ENCODE measurements at regions not wholly inside any gene's neighbourhood (a gene's known extent, or its start where the extent isn't known, plus 50 kb on each side); places are given as distances from the start of the nearest gene placed in this dataset.

GRCh38 chr5:162497455-162497854, 429.9 kb downstream of the GABRG2 start:
- H2BK5ac ChIP-seq (ENCODE audit: insufficient read length, low read length): no peak overlapping the region
- no peak overlapping the region for H3K4me3 Mint-ChIP-seq
- no peak overlapping the region for H3K56ac ChIP-seq (ENCODE audit: insufficient read length, low read depth, low read length)

More at GRCh38 chr5:162497455-162497854, 429.9 kb downstream of the GABRG2 start:
- Histone ChIP-seq H3K23me2 (ENCODE audit: insufficient read length, low read depth, low read length, poor library complexity, severe bottlenecking) (no peaks in the 10 kb centered on the region), H3K9ac (ENCODE audit: extremely low read depth, insufficient read length, low read length) (no peak overlapping the region), H3K27ac (ENCODE audit: insufficient read length, low read depth, low read length) (no peak overlapping the region), H3K27me3 (ENCODE audit: insufficient read depth, low read length) (no peaks in the 10 kb centered on the region), H3K79me1 (ENCODE audit: insufficient read depth, low read depth, low read length, poor library complexity, severe bottlenecking) (no peaks in the 10 kb centered on the region), H3K4me2 (ENCODE audit: insufficient read depth, insufficient read length, low read length) (no peak overlapping the region), H3K23ac (ENCODE audit: insufficient read length, low read depth, low read length) (no peak overlapping the region), H4K91ac (ENCODE audit: insufficient read length, low read depth, low read length) (no peak overlapping the region), H4K20me1 (ENCODE audit: control insufficient read depth, insufficient read depth, insufficient read length) (no peaks in the 10 kb centered on the region), H3K79me2 (ENCODE audit: insufficient read depth, low read length) (no peaks in the 10 kb centered on the region), H3K18ac (ENCODE audit: insufficient read length, low read depth, low read length) (no peak overlapping the region), H4K5ac (ENCODE audit: insufficient read length, low read depth, low read length) (no peak overlapping the region), H2BK15ac (ENCODE audit: low read depth, low read length) (no peak overlapping the region), H3K4me1 (ENCODE audit: insufficient read depth, low read length) (no peaks in the 10 kb centered on the region), H2BK120ac (ENCODE audit: low read depth, low read length, poor library complexity, severe bottlenecking) (no peak overlapping the region), H2AK5ac (ENCODE audit: insufficient read length, low read length) (no peak overlapping the region), H2BK12ac (ENCODE audit: insufficient read length, low read depth, low read length) (no peak overlapping the region), H4K8ac (replicated peaks; ENCODE audit: insufficient read length, low read depth, low read length) (no peak overlapping the region), H2BK20ac (ENCODE audit: low read depth, low read length, poor library complexity, severe bottlenecking) (no peak overlapping the region), H2AFZ (ENCODE audit: low read length) (no peak overlapping the region), H3K9me3 (ENCODE audit: control insufficient read depth, low read depth, low read length) (no peaks in the 10 kb centered on the region), H3K14ac (ENCODE audit: insufficient read depth, low read length) (no peak overlapping the region), H3T11ph (ENCODE audit: low read length) (no peak overlapping the region), H3K4ac (ENCODE audit: low read depth, low read length) (no peak overlapping the region)
- Mint-ChIP-seq H3K27me3 (ENCODE audit: low read depth) (no peaks in the 10 kb centered on the region), H3K4me1 (peaks cover 4 to 7% of the 10 kb centered on the region in 2 experiments; a peak in 3 of 4 replicates), H3K27ac (no peak overlapping the region), H3K9me3 (no peaks in the 10 kb centered on the region), H3K36me3 (ENCODE audit: insufficient read depth in 1 of 3, low read depth in 3 of 3) (no peaks in the 10 kb centered on the region; a peak in 1 of 7 replicates)
- WGBS (ENCODE audit: extremely low coverage, insufficient read length, low lambda C conversion rate): no CpG with 5 or more reads among the region's 3 CpGs
- no peak for TF ChIP-seq CTCF (conservative IDR thresholded peaks at IDR 0.05)
- no peak for DNase-seq
